OCI-LY1 (cell line): ENCODE measurements at regions not wholly inside any gene's neighbourhood (a gene's known extent, or its start where the extent isn't known, plus 50 kb on each side); places are given as distances from the start of the nearest gene placed in this dataset.

Experiments
- H2AFZ ChIP-seq: fragments of 200-600 bp; sonication (generic), shearing (Covaris generic); 2 replicates; pipeline ENCODE4 v1.6.0; 2014; ENCODE audit warnings: antibody characterized with exemption, mild to moderate bottlenecking, low read length
- H3F3A ChIP-seq: fragments of 200-600 bp; sonication (generic), shearing (Covaris generic); 2 replicates; pipeline ENCODE4 v1.6.0; 2014; ENCODE audit warnings: mild to moderate bottlenecking, antibody characterized with exemption, low read length, moderate library complexity; ENCODE audit not compliant: insufficient read depth
- H3K27ac ChIP-seq: fragments of 200-600 bp; sonication (generic); 2 replicates; pipeline ENCODE4 v1.5.1; 2014; ENCODE audit warnings: low read length, mixed run types, mild to moderate bottlenecking, low read depth; ENCODE audit not compliant: poor library complexity, severe bottlenecking
- H3K27me3 ChIP-seq: fragments of 200-600 bp; sonication (generic); 2 replicates; pipeline ENCODE4 v1.6.0; 2014; ENCODE audit warnings: antibody characterized with exemption, mild to moderate bottlenecking, low read length, moderate library complexity; ENCODE audit not compliant: insufficient read depth
- H3K36me3 ChIP-seq: fragments of 200-600 bp; sonication (generic); 2 replicates; pipeline ENCODE4 v1.6.1; 2014; ENCODE audit warnings: mild to moderate bottlenecking, antibody characterized with exemption, low read length, moderate library complexity, mixed read lengths; ENCODE audit not compliant: insufficient read depth
- H3K4me1 ChIP-seq: fragments of 200-600 bp; sonication (generic); 2 replicates; pipeline ENCODE4 v1.5.1; 2014; ENCODE audit warnings: mild to moderate bottlenecking, low read length, moderate library complexity; ENCODE audit not compliant: insufficient read depth, severe bottlenecking
- H3K4me2 ChIP-seq: fragments of 200-600 bp; sonication (generic), shearing (Covaris generic); 2 replicates; pipeline ENCODE4 v1.6.1; 2014; ENCODE audit warnings: low read length
- H3K4me3 ChIP-seq: fragments of 200-600 bp; sonication (generic); 2 replicates; pipeline ENCODE4 v1.5.1; 2014; ENCODE audit warnings: low read length, low read depth, mild to moderate bottlenecking, mixed read lengths; ENCODE audit not compliant: poor library complexity, severe bottlenecking
- H3K79me2 ChIP-seq: fragments of 200-600 bp; shearing (Covaris generic); 2 replicates; pipeline ENCODE4 v1.6.1; 2016; ENCODE audit warnings: mixed run types, low read length, mixed read lengths; ENCODE audit not compliant: insufficient read depth
- H3K9ac ChIP-seq: fragments of 200-600 bp; sonication (generic), shearing (Covaris generic); 2 replicates; pipeline ENCODE4 v1.6.1; 2014; ENCODE audit warnings: mild to moderate bottlenecking, low read length, mixed read lengths
- H3K9me2 ChIP-seq: fragments of 200-600 bp; sonication (generic), shearing (Covaris generic); 2 replicates; pipeline ENCODE4 v1.6.1; 2014; ENCODE audit warnings: low read depth, mild to moderate bottlenecking, low read length, mixed read lengths
- H3K9me3 ChIP-seq: fragments of 200-600 bp; shearing (Covaris generic); 2 replicates; pipeline ENCODE4 v1.6.1; 2014; ENCODE audit warnings: low read length, mixed read lengths
- H4K20me1 ChIP-seq: fragments of 200-600 bp; sonication (generic), shearing (Covaris generic); 2 replicates; pipeline ENCODE4 v1.6.0; 2016; ENCODE audit warnings: mild to moderate bottlenecking, low read length; ENCODE audit not compliant: insufficient read depth
- EZH2 ChIP-seq: fragments of 200-600 bp; sonication (generic), shearing (Covaris generic); IDR thresholded peaks from 2 replicates; pipeline ENCODE4 v1.8.0; 2017; ENCODE audit warnings: borderline replicate concordance, mixed run types, mild to moderate bottlenecking, antibody characterized with exemption, low read length, moderate library complexity, mixed read lengths
- TF ChIP-seq, protein P1 (sequence below): fragments of 200-600 bp; sonication (generic), shearing (Covaris generic); IDR thresholded peaks from 2 replicates; pipeline ENCODE4 v1.5.1; 2017; ENCODE audit warnings: mild to moderate bottlenecking, antibody characterized with exemption, low read length, moderate library complexity, mixed read lengths

DNA sequence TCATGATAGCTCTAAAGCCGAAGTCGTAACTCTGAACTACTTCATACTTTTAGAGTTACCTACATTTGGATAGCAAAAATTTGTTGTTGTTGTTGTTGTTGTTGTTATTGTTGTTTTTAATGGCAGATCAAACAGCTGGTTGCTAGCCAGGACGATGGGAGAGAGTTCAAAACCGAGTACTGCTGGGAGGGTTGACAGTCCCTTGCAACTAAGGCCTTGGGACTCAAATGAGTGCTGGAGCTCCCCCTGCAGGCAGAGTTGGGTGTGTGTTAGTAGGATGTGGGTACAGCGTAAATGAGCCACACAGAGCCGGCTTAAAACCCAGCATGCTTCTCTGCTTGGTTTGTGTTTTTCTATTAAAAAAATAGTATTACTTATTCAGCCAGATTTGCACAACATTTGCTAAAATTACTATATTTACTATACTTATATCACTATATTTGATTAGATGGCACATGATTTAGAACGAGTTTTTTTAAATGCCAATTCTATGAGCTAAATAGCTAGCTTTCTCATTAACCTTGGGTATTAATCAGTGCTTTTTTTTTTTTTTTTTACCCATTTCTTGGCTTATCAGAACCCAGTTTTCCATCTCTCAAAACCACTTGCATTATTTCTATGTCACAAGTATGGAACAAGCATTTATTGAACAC is 129.2 kb upstream of the SYT6 start:
- Histone ChIP-seq H3K4me3 (no peak overlapping the region), H3F3A (no peaks in the 10 kb centered on the region), H4K20me1 (no peaks in the 10 kb centered on the region), H3K27me3 (no peaks in the 10 kb centered on the region), H3K36me3 (no peaks in the 10 kb centered on the region), H3K27ac (no peak overlapping the region), H3K79me2 (no peaks in the 10 kb centered on the region), H3K4me2 (no peak overlapping the region), H3K9ac (no peak overlapping the region), H3K4me1 (no peaks in the 10 kb centered on the region), H3K9me3 (no peaks in the 10 kb centered on the region), H2AFZ (no peak overlapping the region), H3K9me2 (no peaks in the 10 kb centered on the region)
- TF ChIP-seq, protein P1, sequence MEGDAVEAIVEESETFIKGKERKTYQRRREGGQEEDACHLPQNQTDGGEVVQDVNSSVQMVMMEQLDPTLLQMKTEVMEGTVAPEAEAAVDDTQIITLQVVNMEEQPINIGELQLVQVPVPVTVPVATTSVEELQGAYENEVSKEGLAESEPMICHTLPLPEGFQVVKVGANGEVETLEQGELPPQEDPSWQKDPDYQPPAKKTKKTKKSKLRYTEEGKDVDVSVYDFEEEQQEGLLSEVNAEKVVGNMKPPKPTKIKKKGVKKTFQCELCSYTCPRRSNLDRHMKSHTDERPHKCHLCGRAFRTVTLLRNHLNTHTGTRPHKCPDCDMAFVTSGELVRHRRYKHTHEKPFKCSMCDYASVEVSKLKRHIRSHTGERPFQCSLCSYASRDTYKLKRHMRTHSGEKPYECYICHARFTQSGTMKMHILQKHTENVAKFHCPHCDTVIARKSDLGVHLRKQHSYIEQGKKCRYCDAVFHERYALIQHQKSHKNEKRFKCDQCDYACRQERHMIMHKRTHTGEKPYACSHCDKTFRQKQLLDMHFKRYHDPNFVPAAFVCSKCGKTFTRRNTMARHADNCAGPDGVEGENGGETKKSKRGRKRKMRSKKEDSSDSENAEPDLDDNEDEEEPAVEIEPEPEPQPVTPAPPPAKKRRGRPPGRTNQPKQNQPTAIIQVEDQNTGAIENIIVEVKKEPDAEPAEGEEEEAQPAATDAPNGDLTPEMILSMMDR = peak; percentile 80
- no peak for TF ChIP-seq EZH2

DNA sequence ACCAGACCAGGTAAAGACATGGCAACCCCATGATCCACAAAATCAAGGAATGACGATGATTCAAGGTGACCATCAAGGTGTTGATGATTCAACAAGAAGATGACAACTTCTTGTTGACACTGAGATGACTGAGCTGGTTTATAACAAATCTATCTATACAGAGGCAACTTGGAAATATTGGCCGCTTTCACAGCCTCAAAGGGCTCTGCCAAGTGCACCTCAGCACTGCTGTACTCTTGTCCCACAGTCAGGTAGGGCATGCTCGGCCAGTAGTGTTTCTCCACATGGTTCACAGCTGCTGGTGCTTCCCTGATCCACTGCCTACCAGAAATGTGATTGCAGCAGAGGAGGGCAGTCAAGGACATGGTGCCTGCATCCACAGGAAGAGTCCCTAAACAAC is 125.2 kb upstream of the SYT6 start:
- Histone ChIP-seq H3K27me3 (no peaks in the 10 kb centered on the region), H3F3A (no peaks in the 10 kb centered on the region), H2AFZ (no peak overlapping the region), H4K20me1 (no peaks in the 10 kb centered on the region), H3K9me2 (no peaks in the 10 kb centered on the region), H3K27ac (no peak overlapping the region), H3K9ac (no peak overlapping the region), H3K36me3 (no peaks in the 10 kb centered on the region), H3K4me2 (no peak overlapping the region), H3K4me1 (no peaks in the 10 kb centered on the region), H3K9me3 (no peaks in the 10 kb centered on the region), H3K4me3 (no peak overlapping the region), H3K79me2 (no peaks in the 10 kb centered on the region)
- TF ChIP-seq, protein P1 = no peak
- no peak for TF ChIP-seq EZH2

DNA sequence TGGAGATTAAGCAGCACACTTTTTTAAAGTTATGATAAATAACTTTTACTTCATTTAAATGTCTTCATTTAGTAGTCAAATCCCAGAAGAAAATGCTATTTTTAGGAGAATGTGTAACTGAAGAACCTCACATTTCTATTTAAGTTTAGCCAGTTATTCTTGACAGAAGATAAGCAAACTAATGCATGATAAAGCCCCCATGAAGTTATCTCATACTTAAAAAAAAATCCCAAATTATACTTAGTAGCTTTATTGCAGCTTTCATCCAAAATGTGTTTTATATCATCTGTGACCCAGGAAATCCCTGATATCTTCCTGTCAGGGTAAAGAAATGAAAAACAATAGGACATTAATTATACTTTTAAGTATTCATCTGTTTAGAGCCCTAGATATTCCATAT is 124.8 kb upstream of the SYT6 start:
- TF ChIP-seq EZH2 = no peak
- TF ChIP-seq, protein P1 = no peak
- Histone ChIP-seq H3K4me1 (no peaks in the 10 kb centered on the region), H3K9ac (no peak overlapping the region), H3K4me3 (no peak overlapping the region), H3K36me3 (no peaks in the 10 kb centered on the region), H2AFZ (no peak overlapping the region), H3K9me2 (no peaks in the 10 kb centered on the region), H4K20me1 (no peaks in the 10 kb centered on the region), H3K27ac (no peak overlapping the region), H3F3A (no peaks in the 10 kb centered on the region), H3K27me3 (no peaks in the 10 kb centered on the region), H3K9me3 (no peaks in the 10 kb centered on the region), H3K79me2 (no peaks in the 10 kb centered on the region), H3K4me2 (no peak overlapping the region)
